NCI-H128 (cell line): ENCODE measurements at regions not wholly inside any gene's neighbourhood (a gene's known extent, or its start where the extent isn't known, plus 50 kb on each side); places are given as distances from the start of the nearest gene placed in this dataset.

Experiments
- DNase-seq: peaks from one replicate; lab custom pipeline; 2025; ENCODE audit not compliant: unreplicated experiment; lab: John Stamatoyannopoulos, UW

- no peak for DNase-seq
Observed at GRCh38 chr11:70532731-70533130, 134.4 kb downstream of the CTTN start.

GRCh38 chr11:70535191-70535971, 137.1 kb downstream of the CTTN start:
- DNase-seq, result no peak

- DNase-seq, result no peak
Observed at GRCh38 chr11:70536051-70536877, 137.9 kb downstream of the CTTN start.

GRCh38 chr11:70537576-70538571, 139.5 kb downstream of the CTTN start:
- no peak for DNase-seq

GRCh38 chr11:70538641-70539359, 140.5 kb downstream of the CTTN start:
- DNase-seq, result no peak

GRCh38 chr11:70539360-70540095, 141.2 kb downstream of the CTTN start:
- DNase-seq, result no peak

- no peak for DNase-seq
Observed at GRCh38 chr11:70540196-70540595, 141.9 kb downstream of the CTTN start.

GRCh38 chr11:70541176-70541575, 142.8 kb downstream of the CTTN start:
- DNase-seq, result no peak

GRCh38 chr11:70541699-70542098, 143.4 kb downstream of the CTTN start:
- DNase-seq, result no peak

- DNase-seq, result no peak
Observed at GRCh38 chr11:70542406-70542805, 144.1 kb downstream of the CTTN start.

- no peak for DNase-seq
Observed at GRCh38 chr11:70542811-70543210, 144.5 kb downstream of the CTTN start.

- no peak for DNase-seq
Observed at GRCh38 chr11:70543611-70544010, 145.3 kb downstream of the CTTN start.

- no peak for DNase-seq
Observed at GRCh38 chr11:70544067-70544773, 145.9 kb downstream of the CTTN start.

GRCh38 chr11:70544774-70545609, 146.7 kb downstream of the CTTN start:
- no peak for DNase-seq

- DNase-seq, result no peak
Observed at GRCh38 chr11:70545610-70545912, 147.2 kb downstream of the CTTN start.

- DNase-seq, result no peak
Observed at GRCh38 chr11:70546191-70546940, 148.0 kb downstream of the CTTN start.

GRCh38 chr11:70547386-70547785, 149.1 kb downstream of the CTTN start:
- no peak for DNase-seq
